Dermis microvascular lymphatic vessel endothelial cell (primary cell): ENCODE measurements at regions not wholly inside any gene's neighbourhood (a gene's known extent, or its start where the extent isn't known, plus 50 kb on each side); places are given as distances from the start of the nearest gene placed in this dataset.

ENCODE experiments used
- DNase-seq, 2 donors: peaks; one replicate each; pipeline versions ENCODE4 v3.0.0 to v3.0.0-alpha.2; 2010; ENCODE audit warnings: low read depth in 2 of 2

GRCh38 chr2:176710657-176711186, 441.5 kb downstream of the MTX2 start:
- no peak for DNase-seq

DNA sequence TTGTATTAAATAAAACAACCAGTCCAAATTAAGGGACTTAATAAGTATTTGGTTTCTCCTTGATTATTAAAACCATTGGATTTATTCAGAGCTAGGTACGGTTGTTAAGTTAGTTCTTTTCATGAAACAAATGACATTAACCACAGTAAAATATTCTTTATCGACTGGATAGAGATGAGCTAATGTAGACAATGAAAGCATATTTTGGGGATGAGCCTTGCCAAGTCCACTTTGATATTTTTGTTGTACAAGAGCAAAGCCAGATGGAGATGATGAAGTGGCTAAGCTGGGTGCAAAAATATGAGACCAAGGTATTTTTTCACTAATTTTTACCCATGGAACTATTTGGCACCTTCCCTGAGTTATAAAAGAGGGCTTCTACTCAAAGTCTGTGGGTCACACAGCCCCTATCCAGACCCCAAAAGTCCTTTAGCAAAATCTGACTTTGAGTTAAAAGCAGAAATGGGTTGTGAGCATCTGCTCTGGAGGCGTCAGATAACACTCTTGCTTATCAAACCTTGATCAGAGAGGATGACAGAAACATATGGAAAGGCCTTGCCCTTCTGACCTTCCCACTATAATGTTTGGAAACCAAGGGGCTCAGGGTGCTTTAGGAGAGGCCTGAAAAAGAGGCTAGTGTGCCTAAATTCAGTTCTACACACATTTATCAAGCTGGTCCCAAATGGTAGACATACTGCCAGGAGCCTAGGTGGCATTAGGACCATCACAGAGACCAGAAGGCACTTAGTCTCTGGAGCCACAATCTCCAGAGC, 456.8 kb downstream of the MTX2 start:
- no peak for DNase-seq

- DNase-seq = no peak
Measured at GRCh38 chr2:176727696-176728095, 458.5 kb downstream of the MTX2 start.

- DNase-seq = peak; percentile 99 to 100
Measured at GRCh38 chr2:176729706-176730569, 460.7 kb downstream of the MTX2 start.

DNA sequence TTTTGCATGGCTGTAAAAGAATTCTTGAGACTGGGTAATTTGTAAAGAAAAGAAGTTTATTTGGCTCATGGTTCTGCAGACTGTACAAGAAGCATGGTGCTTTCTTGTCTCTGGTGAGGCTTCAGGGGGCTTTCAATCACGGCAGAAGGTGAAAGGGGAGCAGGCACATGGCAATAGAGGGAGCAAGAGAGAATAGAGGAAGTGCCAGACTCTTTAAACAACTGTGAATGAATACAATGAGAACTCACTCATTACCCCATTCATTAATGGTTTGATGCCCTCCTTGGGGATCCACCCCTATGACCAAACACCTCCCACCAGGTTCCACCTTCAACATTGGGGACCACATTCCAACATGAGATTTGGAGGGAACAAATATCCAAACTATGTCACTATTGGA, 463.5 kb downstream of the MTX2 start:
- DNase-seq = no peak

DNA sequence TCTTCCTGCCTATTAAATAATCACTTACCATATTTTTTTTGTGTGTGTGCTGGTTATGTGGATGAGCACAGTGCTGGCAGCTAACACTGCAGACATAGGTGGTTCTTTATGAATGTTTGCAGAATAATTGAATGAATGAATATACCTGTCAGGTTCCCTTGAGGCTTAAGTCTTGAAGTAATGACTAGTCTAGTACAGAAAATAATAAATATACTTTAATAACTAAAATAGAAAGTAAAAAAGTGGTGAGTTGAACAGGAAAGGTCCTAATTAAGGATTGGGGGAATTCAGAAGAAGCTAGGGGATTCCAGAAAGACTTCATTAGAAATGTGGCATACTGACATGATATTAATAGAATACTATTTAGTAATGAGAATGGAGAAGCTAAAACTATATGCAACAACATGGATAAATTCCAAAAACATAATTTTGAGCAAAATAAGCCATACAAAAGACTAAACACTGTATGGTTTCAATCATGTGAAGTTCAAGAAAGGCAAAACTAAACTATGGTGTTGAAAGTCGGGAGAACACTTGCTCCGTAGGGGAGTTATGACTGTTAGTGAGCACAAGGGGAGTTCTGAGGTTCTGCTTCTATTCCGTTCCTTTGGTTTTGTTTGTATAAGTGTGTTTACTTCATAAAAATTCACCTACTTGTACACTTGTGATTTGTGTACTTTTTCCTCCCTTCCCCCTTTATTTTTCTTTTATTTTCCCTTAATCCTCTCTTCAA, 464.6 kb downstream of the MTX2 start:
- DNase-seq = no peak

GRCh38 chr2:176734868-176735267, 465.6 kb downstream of the MTX2 start:
- DNase-seq = no peak

DNA sequence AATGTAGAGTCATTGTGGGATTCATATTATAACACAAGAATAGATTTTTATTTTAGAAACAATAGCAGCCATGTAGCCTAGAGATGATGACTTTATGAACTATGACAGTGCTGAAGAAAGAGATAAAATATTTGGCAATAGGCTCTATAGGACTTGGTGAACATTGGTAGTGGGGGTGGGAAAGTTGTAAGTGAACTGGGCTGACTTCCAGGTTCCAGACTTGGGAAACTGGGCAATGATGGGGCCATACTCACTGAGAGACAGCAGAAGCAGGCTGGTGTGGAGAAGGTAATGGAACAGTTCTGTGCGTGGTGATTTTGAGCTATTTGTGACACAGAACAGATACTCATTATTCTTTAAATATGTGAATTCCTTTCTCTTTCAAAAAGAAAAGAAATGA, 470.3 kb upstream of the HNRNPA3 start:
- peak; percentile 26 to 92 for DNase-seq

GRCh38 chr2:176743671-176744070, 468.9 kb upstream of the HNRNPA3 start:
- DNase-seq = no peak

GRCh38 chr2:176744146-176744545, 468.4 kb upstream of the HNRNPA3 start:
- DNase-seq = peak; percentile 22 to 89

DNA sequence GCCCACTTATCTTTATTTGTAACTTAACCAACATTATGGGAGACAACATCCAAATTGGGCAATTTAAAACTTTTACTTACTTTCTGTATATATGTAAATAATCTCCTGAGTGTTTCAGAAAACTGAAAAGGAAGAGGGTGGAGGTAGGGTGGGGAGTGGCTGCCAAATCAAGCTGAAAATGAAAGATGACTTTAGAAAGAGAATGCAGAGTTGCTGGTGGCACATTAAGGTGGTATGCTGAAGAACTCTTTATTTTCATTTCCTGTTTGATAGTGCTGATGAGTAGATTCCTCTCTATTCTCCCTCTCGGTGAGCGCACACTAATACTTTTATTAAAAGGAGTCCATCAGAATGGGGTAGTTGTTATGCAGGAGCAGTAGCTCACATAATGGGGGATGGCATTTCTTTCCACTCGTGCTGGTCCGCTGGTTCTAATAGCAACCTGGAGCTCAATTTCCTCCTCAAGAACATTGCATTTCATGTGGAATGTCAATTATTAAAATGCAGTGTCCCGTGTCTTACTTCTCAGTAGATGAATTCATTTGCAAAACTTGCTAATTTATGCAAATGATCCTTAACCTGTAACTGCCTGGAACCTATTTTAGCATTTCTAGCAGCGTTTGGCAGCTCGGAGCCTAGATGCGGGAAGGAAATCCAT, 466.9 kb upstream of the HNRNPA3 start:
- DNase-seq = no peak

GRCh38 chr2:176746411-176746810, 466.2 kb upstream of the HNRNPA3 start:
- no peak for DNase-seq

- DNase-seq = no peak
Measured at GRCh38 chr2:176747506-176747905, 465.1 kb upstream of the HNRNPA3 start.

GRCh38 chr2:176747928-176748327, 464.7 kb upstream of the HNRNPA3 start:
- DNase-seq = no peak

DNA sequence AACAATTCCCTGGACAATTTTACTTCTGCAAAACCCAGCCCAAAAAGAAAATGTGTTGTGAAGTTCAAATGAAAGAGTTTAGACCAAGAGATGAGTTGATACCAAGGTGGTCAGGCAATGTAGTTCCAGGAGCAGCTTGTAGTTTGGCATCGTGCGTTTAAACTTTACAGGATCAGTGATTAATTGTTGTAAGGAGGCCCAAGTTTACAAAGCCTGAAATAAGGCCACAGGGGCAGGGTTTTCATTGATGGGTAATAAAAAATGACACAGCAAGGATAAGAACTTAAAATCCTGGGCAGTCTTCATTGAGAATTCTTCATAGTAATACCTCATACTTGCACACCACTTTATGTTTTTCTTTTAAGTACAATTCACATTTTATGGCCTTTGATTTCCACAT, 463.9 kb upstream of the HNRNPA3 start:
- no peak for DNase-seq

- no peak for DNase-seq
Measured at GRCh38 chr2:176751314-176752227, 461.0 kb upstream of the HNRNPA3 start.

DNA sequence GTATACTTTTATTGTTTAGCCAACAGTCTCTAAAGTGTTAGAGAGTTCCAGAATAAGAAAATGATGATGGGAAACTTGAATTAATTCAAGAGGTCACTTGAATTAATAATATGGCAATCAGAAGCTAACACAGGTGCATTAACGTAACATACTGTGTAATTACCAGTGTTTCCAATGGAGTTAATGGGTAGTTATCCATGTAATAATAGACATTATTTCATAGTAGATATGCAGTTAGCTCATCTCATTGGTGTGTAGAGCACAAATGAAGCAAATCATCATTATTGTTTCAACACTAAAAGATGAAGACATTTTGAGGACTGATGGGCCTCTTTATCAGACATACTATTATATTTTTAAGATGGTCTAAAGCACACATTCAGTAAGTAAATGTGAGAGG, 460.3 kb upstream of the HNRNPA3 start:
- DNase-seq = no peak

GRCh38 chr2:176753205-176753604, 459.4 kb upstream of the HNRNPA3 start:
- no peak for DNase-seq

DNA sequence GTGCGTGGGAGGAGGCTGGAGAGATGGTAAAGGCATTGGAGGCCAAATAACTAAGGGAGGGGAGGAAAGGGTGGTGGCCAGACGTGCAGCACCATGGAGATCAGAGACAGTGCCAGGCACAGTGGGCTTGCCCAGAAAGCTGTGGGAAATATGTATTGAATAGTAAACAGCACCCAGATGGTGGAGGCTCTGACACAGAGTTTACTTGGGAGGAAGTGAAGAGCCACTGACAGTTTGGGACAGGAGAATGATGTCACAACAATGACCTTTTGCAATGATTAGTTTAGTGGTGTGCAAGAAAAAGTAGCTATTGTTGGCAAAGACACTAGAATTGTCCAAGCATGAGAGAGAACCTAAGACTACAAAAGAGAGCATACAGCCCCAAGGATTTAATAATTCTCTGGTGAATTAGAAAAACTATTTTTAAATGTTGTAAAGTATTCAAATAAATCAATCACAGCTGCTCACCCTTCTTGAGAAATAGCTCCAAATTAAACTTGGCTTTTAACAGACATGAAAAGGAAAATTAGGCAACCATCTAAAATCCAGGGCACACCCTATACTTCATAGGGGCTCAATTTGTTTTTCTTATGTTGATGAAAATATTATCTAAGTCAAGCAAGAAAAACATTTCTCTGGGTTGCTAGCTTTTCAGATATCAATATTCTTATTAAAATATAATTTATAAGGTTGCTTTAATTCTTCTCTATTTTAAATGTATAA, 458.7 kb upstream of the HNRNPA3 start:
- DNase-seq = no peak
